IPS DF 4.7 (cell line): ENCODE measurements at regions not wholly inside any gene's neighbourhood (a gene's known extent, or its start where the extent isn't known, plus 50 kb on each side); places are given as distances from the start of the nearest gene placed in this dataset.
"Not testable (repeated sequence)": the region's sequence is repeated elsewhere in the genome, so short reads cannot be mapped to it uniquely, and the experiment has no call there.

Source experiments
- DNase-seq: peaks from one replicate; pipeline ENCODE4 v3.0.0-alpha.2; 2013; ENCODE audit warnings: low spot score; ENCODE audit errors: extremely low read depth

- DNase-seq = no peak
Measured at GRCh38 chr9:38130724-38131123, 61.7 kb upstream of the SHB start.

GRCh38 chr9:38129366-38129765, 60.3 kb upstream of the SHB start:
- no peak for DNase-seq

GRCh38 chr9:38128752-38129270, 59.8 kb upstream of the SHB start:
- DNase-seq = no peak

GRCh38 chr9:38127271-38127839, 58.3 kb upstream of the SHB start:
- no peak for DNase-seq

GRCh38 chr9:38126730-38127129, 57.7 kb upstream of the SHB start:
- DNase-seq = no peak

GRCh38 chr9:38125889-38126288, 56.9 kb upstream of the SHB start:
- DNase-seq = no peak

GRCh38 chr9:38123359-38123758, 54.3 kb upstream of the SHB start:
- not testable (repeated sequence) for DNase-seq

GRCh38 chr9:38120961-38121360, 51.9 kb upstream of the SHB start:
- no peak for DNase-seq

- no peak for DNase-seq
Measured at GRCh38 chr9:38119560-38120236, 50.7 kb upstream of the SHB start.

- DNase-seq = no peak
Measured at GRCh38 chr9:38118862-38119438, 49.9 kb upstream of the SHB start.
